GM12878 (cell line): ENCODE measurements at regions not wholly inside any gene's neighbourhood (a gene's known extent, or its start where the extent isn't known, plus 50 kb on each side); places are given as distances from the start of the nearest gene placed in this dataset.

Experiments
- BCL3 ChIP-seq: IDR thresholded peaks from 2 replicates; pipeline ENCODE4 v1.6.1; 2011; ENCODE audit warnings: borderline replicate concordance, low read depth, mild to moderate bottlenecking, moderate library complexity, low read length; ENCODE audit not compliant: insufficient read depth, poor library complexity, severe bottlenecking
- CBX5 ChIP-seq: sonication (generic); IDR thresholded peaks from 2 replicates; pipeline ENCODE4 v1.6.1; 2016; ENCODE audit warnings: low read depth, moderate library complexity, mild to moderate bottlenecking, inconsistent platforms
- EGR1 ChIP-seq, 2 experiments: IDR thresholded peaks; 1 replicate in 1 of 2; 2 replicates in 1 of 2; pipeline ENCODE4 v1.6.1; 2011 to 2012; ENCODE audit warnings: low read depth in 2 of 2, low read length in 2 of 2, borderline replicate concordance in 1 of 2, mild to moderate bottlenecking in 1 of 2, moderate library complexity in 1 of 2
- HCFC1 ChIP-seq: fragments of 150-350 bp; IDR thresholded peaks from 2 replicates; pipeline ENCODE4 v1.6.1; 2014; ENCODE audit warnings: low read length
- POLR2AphosphoS2 ChIP-seq: IDR thresholded peaks from 2 replicates; pipeline ENCODE4 v1.6.1; 2011; ENCODE audit warnings: low read depth, mild to moderate bottlenecking, low read length, improper control_type of control experiment, moderate library complexity
- RUNX3 ChIP-seq: IDR thresholded peaks from 2 replicates; pipeline ENCODE4 v1.6.1; 2012; ENCODE audit warnings: low read length, inconsistent platforms
- USF2 ChIP-seq: IDR thresholded peaks from 2 replicates; pipeline ENCODE4 v1.6.1; 2011; ENCODE audit warnings: low read depth, low read length, improper control_type of control experiment, borderline replicate concordance
- ZBED1 ChIP-seq: IDR thresholded peaks from 2 replicates; pipeline ENCODE4 v1.6.1; 2016; ENCODE audit warnings: borderline replicate concordance
- ZNF274 ChIP-seq: IDR thresholded peaks from one replicate; pipeline ENCODE4 v1.8.0; 2011; ENCODE audit not compliant: insufficient read length, insufficient read depth
- TF ChIP-seq, protein P1 (sequence below): fragments of 150-350 bp; IDR thresholded peaks from 2 replicates; pipeline ENCODE4 v1.6.1; 2016; ENCODE audit warnings: low read depth, low read length
- TF ChIP-seq, protein P2 (sequence below): fragments of 450-650 bp; IDR thresholded peaks from 2 replicates; pipeline ENCODE4 v1.6.1; 2014; ENCODE audit warnings: mild to moderate bottlenecking
- TF ChIP-seq, protein P3 (sequence below): fragments of 450-650 bp; formaldehyde crosslinking; IDR thresholded peaks from 2 replicates; pipeline ENCODE4 v1.4.0; 2022; ENCODE audit warnings: mild to moderate bottlenecking, moderate library complexity

GRCh38 chr1:60527567-60527966, 454.0 kb upstream of the C1orf87 start (continued):
- TF ChIP-seq, protein P1, sequence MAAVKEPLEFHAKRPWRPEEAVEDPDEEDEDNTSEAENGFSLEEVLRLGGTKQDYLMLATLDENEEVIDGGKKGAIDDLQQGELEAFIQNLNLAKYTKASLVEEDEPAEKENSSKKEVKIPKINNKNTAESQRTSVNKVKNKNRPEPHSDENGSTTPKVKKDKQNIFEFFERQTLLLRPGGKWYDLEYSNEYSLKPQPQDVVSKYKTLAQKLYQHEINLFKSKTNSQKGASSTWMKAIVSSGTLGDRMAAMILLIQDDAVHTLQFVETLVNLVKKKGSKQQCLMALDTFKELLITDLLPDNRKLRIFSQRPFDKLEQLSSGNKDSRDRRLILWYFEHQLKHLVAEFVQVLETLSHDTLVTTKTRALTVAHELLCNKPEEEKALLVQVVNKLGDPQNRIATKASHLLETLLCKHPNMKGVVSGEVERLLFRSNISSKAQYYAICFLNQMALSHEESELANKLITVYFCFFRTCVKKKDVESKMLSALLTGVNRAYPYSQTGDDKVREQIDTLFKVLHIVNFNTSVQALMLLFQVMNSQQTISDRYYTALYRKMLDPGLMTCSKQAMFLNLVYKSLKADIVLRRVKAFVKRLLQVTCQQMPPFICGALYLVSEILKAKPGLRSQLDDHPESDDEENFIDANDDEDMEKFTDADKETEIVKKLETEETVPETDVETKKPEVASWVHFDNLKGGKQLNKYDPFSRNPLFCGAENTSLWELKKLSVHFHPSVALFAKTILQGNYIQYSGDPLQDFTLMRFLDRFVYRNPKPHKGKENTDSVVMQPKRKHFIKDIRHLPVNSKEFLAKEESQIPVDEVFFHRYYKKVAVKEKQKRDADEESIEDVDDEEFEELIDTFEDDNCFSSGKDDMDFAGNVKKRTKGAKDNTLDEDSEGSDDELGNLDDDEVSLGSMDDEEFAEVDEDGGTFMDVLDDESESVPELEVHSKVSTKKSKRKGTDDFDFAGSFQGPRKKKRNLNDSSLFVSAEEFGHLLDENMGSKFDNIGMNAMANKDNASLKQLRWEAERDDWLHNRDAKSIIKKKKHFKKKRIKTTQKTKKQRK: no peak
- TF ChIP-seq ZBED1 (no peak), ZNF274 (no peak), CBX5 (no peak), RUNX3 (no peak), USF2 (no peak), EGR1 (IDR thresholded peaks at IDR 0.05; ENCODE audit: borderline replicate concordance in 1 of 2, low read depth in 2 of 2, low read length in 2 of 2) (no peak), HCFC1 (no peak), POLR2AphosphoS2 (no peak), BCL3 (no peak)
- TF ChIP-seq, protein P2, sequence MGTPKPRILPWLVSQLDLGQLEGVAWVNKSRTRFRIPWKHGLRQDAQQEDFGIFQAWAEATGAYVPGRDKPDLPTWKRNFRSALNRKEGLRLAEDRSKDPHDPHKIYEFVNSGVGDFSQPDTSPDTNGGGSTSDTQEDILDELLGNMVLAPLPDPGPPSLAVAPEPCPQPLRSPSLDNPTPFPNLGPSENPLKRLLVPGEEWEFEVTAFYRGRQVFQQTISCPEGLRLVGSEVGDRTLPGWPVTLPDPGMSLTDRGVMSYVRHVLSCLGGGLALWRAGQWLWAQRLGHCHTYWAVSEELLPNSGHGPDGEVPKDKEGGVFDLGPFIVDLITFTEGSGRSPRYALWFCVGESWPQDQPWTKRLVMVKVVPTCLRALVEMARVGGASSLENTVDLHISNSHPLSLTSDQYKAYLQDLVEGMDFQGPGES: no peak
- TF ChIP-seq, protein P3, sequence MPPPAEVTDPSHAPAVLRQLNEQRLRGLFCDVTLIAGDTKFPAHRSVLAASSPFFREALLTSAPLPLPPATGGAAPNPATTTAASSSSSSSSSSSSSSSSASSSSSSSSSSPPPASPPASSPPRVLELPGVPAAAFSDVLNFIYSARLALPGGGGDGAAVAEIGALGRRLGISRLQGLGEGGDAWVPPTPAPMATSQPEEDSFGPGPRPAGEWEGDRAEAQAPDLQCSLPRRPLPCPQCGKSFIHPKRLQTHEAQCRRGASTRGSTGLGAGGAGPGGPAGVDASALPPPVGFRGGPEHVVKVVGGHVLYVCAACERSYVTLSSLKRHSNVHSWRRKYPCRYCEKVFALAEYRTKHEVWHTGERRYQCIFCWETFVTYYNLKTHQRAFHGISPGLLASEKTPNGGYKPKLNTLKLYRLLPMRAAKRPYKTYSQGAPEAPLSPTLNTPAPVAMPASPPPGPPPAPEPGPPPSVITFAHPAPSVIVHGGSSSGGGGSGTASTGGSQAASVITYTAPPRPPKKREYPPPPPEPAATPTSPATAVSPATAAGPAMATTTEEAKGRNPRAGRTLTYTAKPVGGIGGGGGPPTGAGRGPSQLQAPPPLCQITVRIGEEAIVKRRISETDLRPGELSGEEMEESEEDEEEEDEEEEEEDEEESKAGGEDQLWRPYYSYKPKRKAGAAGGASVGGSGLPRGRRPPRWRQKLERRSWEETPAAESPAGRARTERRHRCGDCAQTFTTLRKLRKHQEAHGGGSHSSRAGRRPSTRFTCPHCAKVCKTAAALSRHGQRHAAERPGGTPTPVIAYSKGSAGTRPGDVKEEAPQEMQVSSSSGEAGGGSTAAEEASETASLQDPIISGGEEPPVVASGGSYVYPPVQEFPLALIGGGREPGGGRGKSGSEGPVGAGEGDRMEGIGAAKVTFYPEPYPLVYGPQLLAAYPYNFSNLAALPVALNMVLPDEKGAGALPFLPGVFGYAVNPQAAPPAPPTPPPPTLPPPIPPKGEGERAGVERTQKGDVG (CRISPR knock-in tag): no peak
